Fibroblast of lung (primary cell): ENCODE measurements at regions not wholly inside any gene's neighbourhood (a gene's known extent, or its start where the extent isn't known, plus 50 kb on each side); places are given as distances from the start of the nearest gene placed in this dataset.

Experiments used
- DNase-seq, 2 donors: peaks; one replicate each; pipeline versions ENCODE4 v3.0.0 to v3.0.0-alpha.2; 2010; ENCODE audit warnings: low read depth in 2 of 2
- H2AFZ ChIP-seq: 2 replicates; pipeline ENCODE4 v1.5.1; 2012; ENCODE audit warnings: low read length, control low read depth, inconsistent platforms
- H3K27ac ChIP-seq: 2 replicates; pipeline ENCODE4 v1.5.1; 2011; ENCODE audit warnings: low read length, control low read depth; ENCODE audit not compliant: insufficient read depth
- H3K27me3 ChIP-seq: 2 replicates; pipeline ENCODE4 v1.5.1; 2011; ENCODE audit warnings: mild to moderate bottlenecking, low read length; ENCODE audit not compliant: control insufficient read depth, insufficient read depth
- H3K36me3 ChIP-seq: 2 replicates; pipeline ENCODE4 v1.5.1; 2011; ENCODE audit warnings: low read length; ENCODE audit not compliant: control insufficient read depth, insufficient read depth
- H3K4me1 ChIP-seq: 2 replicates; pipeline ENCODE4 v1.5.1; 2011; ENCODE audit warnings: low read length; ENCODE audit not compliant: control insufficient read depth, insufficient read depth; ENCODE audit errors: extremely low read depth
- H3K4me2 ChIP-seq: 2 replicates; pipeline ENCODE4 v1.5.1; 2011; ENCODE audit warnings: low read length, control low read depth; ENCODE audit not compliant: insufficient read depth; ENCODE audit errors: extremely low read depth
- H3K4me3 ChIP-seq, 4 experiments: fragments of 200-600 bp in 1 of 4; sonication (generic) in 1 of 4; replicated peaks in 1 of 4; 2 replicates each; pipeline ENCODE4 v1.5.1; 2011 to 2016; ENCODE audit warnings: low read length in 4 of 4, low read depth in 3 of 4, mild to moderate bottlenecking in 3 of 4, control low read depth in 2 of 4, inconsistent platforms in 1 of 4, mixed read lengths in 1 of 4; ENCODE audit not compliant: insufficient read depth in 1 of 4; ENCODE audit errors: control extremely low read depth in 1 of 4
- H3K79me2 ChIP-seq: 2 replicates; pipeline ENCODE4 v1.5.1; 2012; ENCODE audit warnings: mild to moderate bottlenecking, low read length, inconsistent platforms; ENCODE audit not compliant: control insufficient read depth, insufficient read depth
- H3K9ac ChIP-seq: 2 replicates; pipeline ENCODE4 v1.5.1; 2011; ENCODE audit warnings: mild to moderate bottlenecking, low read length, control low read depth; ENCODE audit not compliant: insufficient read depth
- H3K9me3 ChIP-seq: 2 replicates; pipeline ENCODE4 v1.5.1; 2012; ENCODE audit warnings: low read depth, low read length; ENCODE audit not compliant: control insufficient read depth, insufficient read depth
- H4K20me1 ChIP-seq: 2 replicates; pipeline ENCODE4 v1.5.1; 2011; ENCODE audit warnings: low read length; ENCODE audit not compliant: control insufficient read depth, insufficient read depth; ENCODE audit errors: extremely low read depth
- EZH2 ChIP-seq: IDR thresholded peaks from 2 replicates; pipeline ENCODE4 v1.5.1; 2012; ENCODE audit warnings: low read length, control low read depth, mild to moderate bottlenecking; ENCODE audit errors: missing control alignments
- TF ChIP-seq, protein P1 (sequence below), 2 donors: IDR thresholded peaks in 1 of 2; conservative IDR thresholded peaks in 1 of 2; 1 replicate in 1 of 2; 2 replicates in 1 of 2; pipeline ENCODE4 v1.5.1; 2011 to 2012; ENCODE audit warnings: low read length in 2 of 2, control low read depth in 1 of 2, inconsistent platforms in 1 of 2, low read depth in 1 of 2, mild to moderate bottlenecking in 1 of 2

DNA sequence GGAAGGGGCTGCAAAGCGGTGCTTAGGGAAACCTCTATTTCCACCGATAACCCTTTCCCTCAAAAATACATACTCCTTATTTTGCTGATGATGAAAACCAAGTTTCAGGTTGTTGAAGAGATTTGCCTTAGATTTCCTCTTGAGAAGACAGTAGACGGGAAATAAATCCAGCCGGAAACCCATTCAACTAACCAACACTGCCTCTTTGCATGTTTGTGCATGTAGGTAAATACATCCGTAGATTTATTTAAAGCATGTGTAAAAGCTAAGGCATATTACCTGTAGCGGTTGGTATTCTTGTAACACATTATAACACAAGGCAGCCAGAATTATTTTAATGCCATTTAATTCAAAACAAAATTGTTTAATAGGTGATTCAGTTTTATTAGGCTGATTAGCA, 136.3 kb upstream of the SLC22A23 start:
- Histone ChIP-seq H3K79me2 (no peaks in the 10 kb centered on the region), H4K20me1 (no peaks in the 10 kb centered on the region), H3K4me1 (peaks cover 2% of the 10 kb centered on the region), H3K4me3 (no peak overlapping the region), H3K36me3 (no peaks in the 10 kb centered on the region), H3K27me3 (no peaks in the 10 kb centered on the region), H2AFZ (no peak overlapping the region), H3K4me2 (no peak overlapping the region), H3K27ac (no peak overlapping the region), H3K9me3 (no peaks in the 10 kb centered on the region), H3K9ac (no peak overlapping the region)
- TF ChIP-seq, protein P1, sequence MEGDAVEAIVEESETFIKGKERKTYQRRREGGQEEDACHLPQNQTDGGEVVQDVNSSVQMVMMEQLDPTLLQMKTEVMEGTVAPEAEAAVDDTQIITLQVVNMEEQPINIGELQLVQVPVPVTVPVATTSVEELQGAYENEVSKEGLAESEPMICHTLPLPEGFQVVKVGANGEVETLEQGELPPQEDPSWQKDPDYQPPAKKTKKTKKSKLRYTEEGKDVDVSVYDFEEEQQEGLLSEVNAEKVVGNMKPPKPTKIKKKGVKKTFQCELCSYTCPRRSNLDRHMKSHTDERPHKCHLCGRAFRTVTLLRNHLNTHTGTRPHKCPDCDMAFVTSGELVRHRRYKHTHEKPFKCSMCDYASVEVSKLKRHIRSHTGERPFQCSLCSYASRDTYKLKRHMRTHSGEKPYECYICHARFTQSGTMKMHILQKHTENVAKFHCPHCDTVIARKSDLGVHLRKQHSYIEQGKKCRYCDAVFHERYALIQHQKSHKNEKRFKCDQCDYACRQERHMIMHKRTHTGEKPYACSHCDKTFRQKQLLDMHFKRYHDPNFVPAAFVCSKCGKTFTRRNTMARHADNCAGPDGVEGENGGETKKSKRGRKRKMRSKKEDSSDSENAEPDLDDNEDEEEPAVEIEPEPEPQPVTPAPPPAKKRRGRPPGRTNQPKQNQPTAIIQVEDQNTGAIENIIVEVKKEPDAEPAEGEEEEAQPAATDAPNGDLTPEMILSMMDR (conservative IDR thresholded peaks at IDR 0.05 in 1 of 2, IDR thresholded peaks at IDR 0.05 in 1 of 2; ENCODE audit: low read depth in 1 of 2, low read length in 2 of 2): no peak
- no peak for TF ChIP-seq EZH2
- DNase-seq: no peak

DNA sequence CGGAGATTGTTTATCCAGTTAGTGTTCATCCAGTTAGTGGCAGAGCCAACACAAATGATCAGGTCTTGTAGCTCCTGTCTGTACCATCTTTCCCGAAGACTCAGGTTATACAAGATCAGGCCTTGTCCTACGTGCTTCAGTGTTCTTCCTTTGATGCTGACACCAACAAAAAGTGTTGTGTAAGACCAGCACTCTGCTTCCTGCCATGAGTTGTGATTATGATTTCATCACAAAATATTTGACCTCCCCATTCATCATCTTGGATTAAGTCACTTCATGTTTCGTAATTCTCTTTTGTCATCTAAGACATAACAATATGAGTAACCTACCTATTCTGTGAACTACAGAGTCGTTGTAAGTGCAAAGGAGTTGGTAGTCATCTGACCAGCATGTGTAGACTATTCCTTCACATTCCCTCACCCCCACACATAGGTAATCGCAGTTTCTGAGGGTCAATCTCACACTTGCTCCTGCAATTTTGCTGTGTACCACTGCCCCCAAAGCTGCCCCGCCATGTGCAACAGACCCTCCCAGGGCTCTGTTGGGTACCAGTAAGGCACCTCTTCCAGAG, 135.6 kb upstream of the SLC22A23 start:
- Histone ChIP-seq H3K27me3 (no peaks in the 10 kb centered on the region), H3K27ac (peak overlapping the region; percentile 27), H3K9me3 (no peaks in the 10 kb centered on the region), H3K4me3 (no peak overlapping the region), H2AFZ (no peak overlapping the region), H3K9ac (no peak overlapping the region), H3K4me2 (peak overlapping the region; percentile 11), H4K20me1 (no peaks in the 10 kb centered on the region), H3K79me2 (no peaks in the 10 kb centered on the region), H3K36me3 (no peaks in the 10 kb centered on the region), H3K4me1 (peaks cover 2% of the 10 kb centered on the region)
- DNase-seq: peak; percentile 93 to 94
- no peak for TF ChIP-seq EZH2
- TF ChIP-seq, protein P1 (conservative IDR thresholded peaks at IDR 0.05 in 1 of 2, IDR thresholded peaks at IDR 0.05 in 1 of 2; ENCODE audit: low read depth in 1 of 2, low read length in 2 of 2): no peak

DNA sequence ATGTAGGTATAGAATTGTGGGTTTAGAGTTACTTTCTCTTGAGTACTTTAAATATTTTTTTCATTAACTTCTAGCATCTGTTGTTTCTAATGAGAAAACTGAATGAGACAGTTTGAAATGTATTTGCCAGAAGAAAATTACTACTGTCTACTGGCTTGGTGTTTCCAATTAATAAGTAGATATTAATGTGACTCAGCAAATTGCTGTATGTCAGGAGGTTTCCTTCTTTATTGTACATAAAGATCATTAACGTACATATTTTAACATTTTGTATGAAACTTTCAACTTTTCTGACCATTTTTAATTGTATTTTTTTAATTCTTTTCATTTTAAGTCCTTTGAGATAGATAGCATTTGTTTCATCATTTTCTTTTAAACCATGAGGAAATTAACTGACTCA, 135.1 kb upstream of the SLC22A23 start:
- H3K4me1 ChIP-seq: peaks cover 2% of the 10 kb centered on the region
- H3K9ac ChIP-seq: no peak overlapping the region
- DNase-seq: no peak
- H2AFZ ChIP-seq: no peak overlapping the region
- H3K79me2 ChIP-seq: no peaks in the 10 kb centered on the region
- TF ChIP-seq EZH2: no peak
- TF ChIP-seq, protein P1 (conservative IDR thresholded peaks at IDR 0.05 in 1 of 2, IDR thresholded peaks at IDR 0.05 in 1 of 2; ENCODE audit: low read depth in 1 of 2, low read length in 2 of 2): no peak
- H3K27me3 ChIP-seq: no peaks in the 10 kb centered on the region
- H3K4me2 ChIP-seq: no peak overlapping the region
- no peaks in the 10 kb centered on the region for H3K9me3 ChIP-seq
- peak overlapping the region; percentile 27 for H3K27ac ChIP-seq
- no peak overlapping the region for H3K4me3 ChIP-seq
- H3K36me3 ChIP-seq: no peaks in the 10 kb centered on the region
- no peaks in the 10 kb centered on the region for H4K20me1 ChIP-seq
